Transverse colon (tissue), 4 donors: ENCODE measurements at regions not wholly inside any gene's neighbourhood (a gene's known extent, or its start where the extent isn't known, plus 50 kb on each side); places are given as distances from the start of the nearest gene placed in this dataset.

ENCODE experiments used
- DNase-seq: peaks from one replicate; pipeline ENCODE4 v3.0.0-alpha.2; 2019
- H3K27ac ChIP-seq, 4 donors: fragments of 200-600 bp; sonication (generic); 2 replicates each; pipeline ENCODE4 v1.5.1; 2016 to 2018; ENCODE audit warnings: inconsistent platforms in 4 of 4
- H3K27me3 ChIP-seq: fragments of 200-600 bp; sonication (generic); 2 replicates; pipeline ENCODE4 v1.5.1; 2017; ENCODE audit warnings: inconsistent platforms
- H3K36me3 ChIP-seq, 4 donors: fragments of 200-600 bp; sonication (generic); 2 replicates each; pipeline ENCODE4 v1.5.1; 2017 to 2019; ENCODE audit warnings: inconsistent platforms in 4 of 4
- H3K4me1 ChIP-seq, 4 donors: fragments of 200-600 bp; sonication (generic); 2 replicates each; pipeline ENCODE4 v1.5.1; 2017 to 2020; ENCODE audit warnings: inconsistent platforms in 4 of 4
- H3K4me3 ChIP-seq, 4 donors: fragments of 200-600 bp; sonication (generic); 1 replicate in 1 of 4; 2 replicates in 3 of 4; pipeline versions ENCODE4 v1.5.1 to v1.6.1; 2017 to 2019; ENCODE audit warnings: inconsistent platforms in 4 of 4
- H3K9me3 ChIP-seq, 2 donors: fragments of 200-600 bp; sonication (generic); 2 replicates each; pipeline ENCODE4 v1.5.1; 2017 to 2019; ENCODE audit warnings: inconsistent platforms in 2 of 2
- EP300 ChIP-seq: sonication (generic); formaldehyde crosslinking; IDR thresholded peaks from one replicate; pipeline ENCODE4 v1.6.1; 2017; ENCODE audit warnings: antibody characterized with exemption, low read depth
- POLR2A ChIP-seq: fragments of 450-650 bp; IDR thresholded peaks from one replicate; pipeline ENCODE4 v1.6.1; 2016; ENCODE audit warnings: antibody characterized with exemption, mild to moderate bottlenecking, moderate library complexity
- POLR2AphosphoS5 ChIP-seq, 3 donors: sonication (generic); formaldehyde crosslinking; IDR thresholded peaks; one replicate each; pipeline ENCODE4 v1.6.1; 2016; ENCODE audit warnings: antibody characterized with exemption in 3 of 3
- WGBS, 2 donors: methylation state at CpG; one replicate each; pipeline ENCODE4 v1.1.5; 2018; ENCODE audit warnings: low coverage in 1 of 2; 5-methylcytosine and 5-hydroxymethylcytosine counted together
- in situ Hi-C, 4 donors: fragments of 200-750 bp; cut with MboI; loops; one replicate each; pipeline versions ENCODE4 v1.15.0 to v1.15.1; 2017; ENCODE audit warnings: low sequenced_read_pairs in 3 of 4, low pct_ligation_motif_present in 1 of 4, low pct_unique_long_range_greater_than_20kb in 1 of 4
- intact Hi-C: fragments of 100-400 bp; cut with DNase I; formaldehyde crosslinking; loops from one replicate; pipeline ENCODE4 v1.15.1; 2023; ENCODE audit warnings: low total_unique reads
- TF ChIP-seq, protein P1 (sequence below), 5 experiments: fragments of 200-600 bp in 3 of 5; fragments of 450-650 bp in 2 of 5; sonication (generic) in 3 of 5; IDR thresholded peaks; 1 replicate in 2 of 5; 2 replicates in 3 of 5; pipeline ENCODE4 v1.5.1; 2016 to 2017; ENCODE audit warnings: antibody characterized with exemption in 5 of 5, inconsistent platforms in 3 of 5, mild to moderate bottlenecking in 2 of 5, moderate library complexity in 1 of 5

DNA sequence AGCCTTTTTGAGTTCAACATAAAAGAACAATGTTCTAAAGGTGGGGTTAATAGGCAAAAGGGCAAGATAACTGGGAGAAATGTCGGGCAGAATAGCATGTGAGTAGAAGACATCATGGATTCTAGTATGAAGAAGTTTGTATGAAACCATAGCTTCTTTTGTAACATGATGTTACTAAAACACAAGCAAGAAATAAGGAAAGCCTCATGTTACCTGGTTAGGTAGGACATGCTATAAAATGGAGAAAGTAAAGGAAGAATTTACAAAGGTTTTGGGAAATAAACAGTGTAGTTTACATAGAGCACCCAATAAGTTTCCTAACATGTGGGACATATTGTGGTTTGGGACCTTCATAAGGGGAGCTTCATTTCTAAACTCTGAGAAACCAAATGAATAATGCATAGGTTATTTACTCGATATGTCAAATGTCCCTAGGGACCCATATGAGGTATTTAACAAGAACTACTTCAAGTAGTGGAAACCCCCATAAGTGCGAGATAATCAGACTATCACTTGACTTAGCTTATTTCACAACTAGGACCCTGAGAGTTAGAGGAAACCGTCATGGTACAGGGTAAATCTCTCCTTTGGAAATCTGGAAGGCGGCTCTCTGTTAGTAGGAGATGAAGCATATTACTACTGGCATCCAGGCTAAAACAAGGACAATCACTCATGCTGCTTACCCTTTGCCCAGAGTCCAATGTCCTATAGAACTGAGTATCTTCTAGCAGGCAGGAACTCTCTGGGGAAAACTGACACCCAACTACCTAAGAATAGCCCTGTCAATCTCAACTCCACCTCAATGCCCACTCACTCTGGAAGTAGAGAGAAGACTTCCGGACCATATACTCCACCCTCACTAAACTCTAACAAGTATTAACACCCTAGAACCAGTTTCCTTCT is 57.5 kb downstream of the ILRUN start:
- in situ Hi-C loops (no loop called here), intact Hi-C loops (no loop called here)
- no peaks in the 10 kb centered on the region for H3K27me3 ChIP-seq
- TF ChIP-seq POLR2AphosphoS5 (IDR thresholded peaks at IDR 0.05) = no peak
- no peak for TF ChIP-seq EP300
- TF ChIP-seq POLR2A = no peak
- TF ChIP-seq, protein P1, sequence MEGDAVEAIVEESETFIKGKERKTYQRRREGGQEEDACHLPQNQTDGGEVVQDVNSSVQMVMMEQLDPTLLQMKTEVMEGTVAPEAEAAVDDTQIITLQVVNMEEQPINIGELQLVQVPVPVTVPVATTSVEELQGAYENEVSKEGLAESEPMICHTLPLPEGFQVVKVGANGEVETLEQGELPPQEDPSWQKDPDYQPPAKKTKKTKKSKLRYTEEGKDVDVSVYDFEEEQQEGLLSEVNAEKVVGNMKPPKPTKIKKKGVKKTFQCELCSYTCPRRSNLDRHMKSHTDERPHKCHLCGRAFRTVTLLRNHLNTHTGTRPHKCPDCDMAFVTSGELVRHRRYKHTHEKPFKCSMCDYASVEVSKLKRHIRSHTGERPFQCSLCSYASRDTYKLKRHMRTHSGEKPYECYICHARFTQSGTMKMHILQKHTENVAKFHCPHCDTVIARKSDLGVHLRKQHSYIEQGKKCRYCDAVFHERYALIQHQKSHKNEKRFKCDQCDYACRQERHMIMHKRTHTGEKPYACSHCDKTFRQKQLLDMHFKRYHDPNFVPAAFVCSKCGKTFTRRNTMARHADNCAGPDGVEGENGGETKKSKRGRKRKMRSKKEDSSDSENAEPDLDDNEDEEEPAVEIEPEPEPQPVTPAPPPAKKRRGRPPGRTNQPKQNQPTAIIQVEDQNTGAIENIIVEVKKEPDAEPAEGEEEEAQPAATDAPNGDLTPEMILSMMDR (IDR thresholded peaks at IDR 0.05) = no peak
- no peak overlapping the region for H3K4me3 ChIP-seq
- no peaks in the 10 kb centered on the region for H3K9me3 ChIP-seq
- H3K4me1 ChIP-seq = no peaks in the 10 kb centered on the region
- 76 to 81% methylated on average over 6 of the region's 6 CpGs for WGBS, 2 donors
- H3K27ac ChIP-seq = no peak overlapping the region
- H3K36me3 ChIP-seq = no peaks in the 10 kb centered on the region
- DNase-seq = no peak

DNA sequence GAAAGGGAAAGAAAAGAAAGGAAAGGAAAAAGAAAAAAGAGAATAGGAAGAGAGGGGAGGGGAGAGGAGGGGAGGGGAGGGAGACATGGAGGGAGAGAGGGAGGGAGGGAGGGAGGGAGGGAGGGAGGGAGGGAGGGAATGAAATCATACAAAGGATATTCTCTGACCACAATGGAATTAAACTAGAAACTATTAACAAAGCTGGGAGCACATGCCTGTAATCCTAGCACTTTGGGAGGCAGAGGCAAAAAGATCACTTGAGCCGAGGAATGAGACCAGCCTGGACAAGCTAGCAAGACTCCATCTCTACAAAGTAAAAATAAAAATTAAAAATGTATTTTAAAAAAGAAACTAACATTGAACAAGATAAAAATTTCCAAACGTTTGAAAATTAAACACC is 62.8 kb downstream of the ILRUN start:
- TF ChIP-seq POLR2AphosphoS5 (IDR thresholded peaks at IDR 0.05) = no peak
- TF ChIP-seq POLR2A = no peak
- no peak for TF ChIP-seq EP300
- TF ChIP-seq, protein P1 (IDR thresholded peaks at IDR 0.05) = no peak
- Histone ChIP-seq H3K27ac (no peak overlapping the region), H3K27me3 (no peaks in the 10 kb centered on the region), H3K36me3 (no peaks in the 10 kb centered on the region), H3K4me1 (peaks cover 0 to 4% (median 0%) of the 10 kb centered on the region in 4 donors), H3K4me3 (no peak overlapping the region), H3K9me3 (no peaks in the 10 kb centered on the region)
- intact Hi-C loops (no loop called here), in situ Hi-C loops (no loop called here)
- DNase-seq = no peak
- WGBS, 2 donors = 60 to 63% methylated on average over 1 to 2 of the region's 2 CpGs

DNA sequence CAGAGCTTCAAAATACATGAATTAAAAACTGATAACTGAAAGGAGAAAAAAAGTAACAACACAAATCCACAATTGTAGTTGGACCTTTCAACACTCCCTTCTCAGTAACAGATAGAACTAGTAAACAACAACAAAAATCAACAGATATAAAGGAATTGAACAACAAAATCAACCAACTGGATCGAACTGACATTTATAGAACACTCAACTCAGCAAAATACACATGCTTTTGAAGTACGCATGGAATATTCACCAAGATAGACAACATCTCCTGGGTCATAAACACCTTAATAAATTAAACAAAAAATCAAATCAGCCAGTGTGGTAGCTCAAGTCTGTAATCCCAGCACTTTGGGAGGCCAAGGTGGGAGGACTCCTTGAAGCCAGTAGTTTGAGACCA is 63.3 kb downstream of the ILRUN start:
- intact Hi-C loops = no loop called here
- Histone ChIP-seq H3K27ac (no peak overlapping the region), H3K9me3 (no peaks in the 10 kb centered on the region), H3K4me1 (peaks cover 0 to 4% (median 0%) of the 10 kb centered on the region in 4 donors), H3K27me3 (no peaks in the 10 kb centered on the region), H3K4me3 (no peak overlapping the region), H3K36me3 (no peaks in the 10 kb centered on the region)
- no peak for DNase-seq
- 93 to 94% methylated on average over 2 of the region's 2 CpGs for WGBS, 2 donors
- TF ChIP-seq EP300 (no peak), POLR2AphosphoS5 (IDR thresholded peaks at IDR 0.05) (no peak)
- TF ChIP-seq, protein P1 (IDR thresholded peaks at IDR 0.05) = no peak
- in situ Hi-C loops = no loop called here

DNA sequence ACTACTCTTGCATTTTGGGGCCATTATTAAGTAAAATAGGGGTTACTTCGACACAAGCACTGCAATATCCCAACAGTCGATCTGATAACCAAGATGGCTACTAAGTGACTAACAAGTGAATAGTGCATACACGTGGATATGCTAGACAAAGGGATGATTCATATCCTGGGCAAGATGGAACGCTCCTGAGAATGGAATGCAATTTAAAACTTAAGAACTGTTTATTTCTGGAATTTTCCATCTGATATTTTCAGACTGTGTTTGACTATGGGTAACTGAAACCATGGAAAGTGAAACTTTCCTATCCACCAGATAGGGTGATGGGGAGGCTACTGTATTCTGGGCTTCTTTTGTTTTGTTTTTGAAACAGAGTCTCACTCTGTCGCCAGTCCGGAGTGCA is 66.5 kb downstream of the ILRUN start:
- H3K27ac ChIP-seq = no peak overlapping the region
- no peaks in the 10 kb centered on the region for H3K36me3 ChIP-seq
- 67 to 80% methylated on average over 4 to 6 of the region's 6 CpGs for WGBS, 2 donors
- in situ Hi-C loops (no loop called here), intact Hi-C loops (no loop called here)
- H3K4me3 ChIP-seq = no peak overlapping the region
- no peaks in the 10 kb centered on the region for H3K27me3 ChIP-seq
- TF ChIP-seq POLR2A (no peak), POLR2AphosphoS5 (IDR thresholded peaks at IDR 0.05) (no peak), EP300 (no peak)
- TF ChIP-seq, protein P1 (IDR thresholded peaks at IDR 0.05) = no peak
- H3K4me1 ChIP-seq = peaks cover 0 to 4% (median 0%) of the 10 kb centered on the region in 4 donors
- no peaks in the 10 kb centered on the region for H3K9me3 ChIP-seq
- DNase-seq = no peak
